BLaER1 (cell line): ENCODE measurements at regions not wholly inside any gene's neighbourhood (a gene's known extent, or its start where the extent isn't known, plus 50 kb on each side); places are given as distances from the start of the nearest gene placed in this dataset.

ENCODE experiments used
- H3K27ac ChIP-seq: shearing (Covaris generic); formaldehyde crosslinking; 2 replicates; pipeline ENCODE4 v1.8.1; 2022
- H3K27me3 ChIP-seq: shearing (Covaris generic); formaldehyde crosslinking; 2 replicates; pipeline ENCODE4 v1.8.1; 2022
- H3K36me3 ChIP-seq: shearing (Covaris generic); formaldehyde crosslinking; 2 replicates; pipeline ENCODE4 v1.8.1; 2022
- H3K4me1 ChIP-seq: shearing (Covaris generic); formaldehyde crosslinking; 2 replicates; pipeline ENCODE4 v1.8.1; 2022
- H3K4me2 ChIP-seq: shearing (Covaris generic); formaldehyde crosslinking; 2 replicates; pipeline ENCODE4 v1.8.1; 2022
- H3K4me3 ChIP-seq: shearing (Covaris generic); formaldehyde crosslinking; 2 replicates; pipeline ENCODE4 v1.8.1; 2022
- H3K9ac ChIP-seq: shearing (Covaris generic); formaldehyde crosslinking; 2 replicates; pipeline ENCODE4 v1.8.1; 2022
- H3K9me3 ChIP-seq: shearing (Covaris generic); formaldehyde crosslinking; 2 replicates; pipeline ENCODE4 v1.8.1; 2022
- H4K20me1 ChIP-seq: shearing (Covaris generic); formaldehyde crosslinking; 2 replicates; pipeline ENCODE4 v1.8.1; 2022
- Cebpa-rat ChIP-seq: shearing (Covaris generic); IDR thresholded peaks from 2 replicates; pipeline ENCODE4 v1.8.1; 2022

DNA sequence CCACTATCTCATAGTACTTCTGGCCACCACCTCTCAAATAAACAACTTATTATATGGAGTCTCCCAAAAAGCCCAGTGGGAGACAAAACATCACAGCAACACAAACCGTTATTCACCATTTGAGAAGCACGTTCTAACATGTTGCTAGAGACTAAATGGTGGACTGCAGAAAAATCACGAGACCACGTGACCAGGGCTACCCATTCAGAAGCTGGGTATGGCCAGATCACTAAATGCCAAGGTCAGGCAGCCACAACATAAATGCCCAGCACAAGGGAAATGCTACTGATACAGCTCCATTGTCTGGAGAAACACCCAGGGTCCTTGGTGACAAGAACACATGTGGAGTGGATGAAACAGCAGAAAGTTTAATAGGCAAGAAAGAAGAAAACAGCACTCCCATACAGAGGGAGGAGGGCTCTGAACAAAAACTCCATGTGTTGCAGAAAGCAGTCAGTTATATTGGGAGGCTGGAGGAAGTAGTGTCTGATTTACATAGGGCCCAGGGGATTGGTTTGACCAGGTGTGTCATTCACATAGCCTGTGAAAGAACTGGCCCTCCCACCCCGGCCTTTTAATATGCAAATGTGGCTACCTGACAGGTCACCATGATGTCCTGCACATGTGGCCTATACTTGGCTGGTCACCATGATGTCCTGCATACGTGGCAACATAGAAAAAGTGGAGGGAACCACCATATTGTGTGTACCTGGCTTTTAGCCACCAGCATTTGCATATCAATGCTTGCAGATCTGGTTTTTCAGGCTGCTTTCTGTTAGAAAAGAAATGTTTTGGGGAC, 97.2 kb downstream of the TRIM36 start:
- H3K4me3 ChIP-seq = no peak overlapping the region
- no peaks in the 10 kb centered on the region for H3K9me3 ChIP-seq
- TF ChIP-seq Cebpa-rat = no peak
- H3K27me3 ChIP-seq = no peaks in the 10 kb centered on the region
- H3K4me2 ChIP-seq = no peak overlapping the region; the same call in 1 of the 2 replicates
- H4K20me1 ChIP-seq = no peaks in the 10 kb centered on the region
- H3K9ac ChIP-seq = no peak overlapping the region
- H3K36me3 ChIP-seq = no peaks in the 10 kb centered on the region
- H3K27ac ChIP-seq = no peak overlapping the region
- no peaks in the 10 kb centered on the region; the same call in 1 of the 2 replicates for H3K4me1 ChIP-seq

DNA sequence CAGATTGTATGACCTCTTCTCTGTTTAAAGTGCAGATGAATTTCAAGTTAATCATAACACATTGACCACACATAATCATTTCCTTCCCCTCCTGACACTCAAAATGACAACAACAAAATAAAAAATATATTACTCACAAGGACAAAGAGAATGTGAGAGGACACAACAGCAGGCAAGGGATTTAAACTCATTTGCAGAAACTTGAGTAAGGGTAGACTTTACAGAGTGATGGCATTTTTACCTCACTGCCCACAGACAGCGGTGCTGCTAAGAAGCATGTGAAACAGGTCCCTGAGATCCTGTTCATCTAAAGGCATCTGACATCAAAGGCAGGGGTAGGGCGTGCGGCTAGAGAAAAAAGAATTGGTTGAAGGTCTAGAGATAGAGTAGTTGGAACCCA, 99.0 kb downstream of the TRIM36 start:
- H3K36me3 ChIP-seq = no peaks in the 10 kb centered on the region
- H3K9me3 ChIP-seq = no peaks in the 10 kb centered on the region
- no peak overlapping the region for H3K9ac ChIP-seq
- no peak overlapping the region for H3K27ac ChIP-seq
- H4K20me1 ChIP-seq = no peaks in the 10 kb centered on the region
- H3K27me3 ChIP-seq = no peaks in the 10 kb centered on the region
- no peaks in the 10 kb centered on the region; the same call in 1 of the 2 replicates for H3K4me1 ChIP-seq
- TF ChIP-seq Cebpa-rat = no peak
- no peak overlapping the region for H3K4me3 ChIP-seq
- no peak overlapping the region for H3K4me2 ChIP-seq

DNA sequence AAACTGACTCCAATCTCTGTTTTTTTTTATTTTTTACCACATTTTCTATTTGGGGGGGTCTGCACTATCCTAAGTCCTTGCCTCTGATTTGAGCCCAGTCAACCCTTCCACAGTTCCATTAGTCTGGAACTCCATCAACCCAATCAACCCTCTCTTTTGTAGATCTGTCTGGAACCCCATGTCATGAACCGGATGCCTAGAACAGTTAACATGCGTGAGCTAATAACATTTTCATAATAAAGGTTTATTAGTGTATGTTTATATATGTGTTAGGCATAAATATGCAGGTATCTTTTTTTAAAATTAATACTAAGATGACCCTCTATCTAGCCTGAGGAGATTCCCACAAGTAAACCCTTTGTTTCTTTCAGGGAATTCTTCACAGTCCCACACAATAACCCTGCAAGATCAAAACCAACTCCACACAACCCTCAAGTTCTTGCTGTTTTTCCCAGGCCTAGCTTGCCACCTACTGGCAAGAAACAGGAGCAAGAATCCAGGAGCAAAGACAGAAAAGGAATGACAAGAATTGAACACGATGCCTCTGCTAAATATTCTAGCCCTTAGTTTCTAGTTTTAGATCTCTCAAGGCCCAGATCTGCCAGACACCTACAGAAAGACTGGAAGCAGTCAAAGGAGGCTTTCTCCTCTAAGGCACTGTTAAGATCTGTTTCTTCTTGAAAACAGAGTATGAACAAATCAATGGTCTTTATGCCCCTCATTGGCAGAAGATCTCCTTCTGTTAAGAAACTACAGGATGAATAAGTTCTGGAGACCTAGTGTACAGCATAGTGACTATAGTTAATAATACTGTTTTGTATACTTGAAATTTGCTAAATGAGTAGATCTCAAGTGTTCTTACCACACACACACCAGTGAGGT, 100.4 kb downstream of the TRIM36 start:
- no peaks in the 10 kb centered on the region for H4K20me1 ChIP-seq
- no peak for TF ChIP-seq Cebpa-rat
- H3K36me3 ChIP-seq = no peaks in the 10 kb centered on the region
- H3K4me1 ChIP-seq = no peaks in the 10 kb centered on the region; the same call in 1 of the 2 replicates
- H3K9ac ChIP-seq = no peak overlapping the region
- no peaks in the 10 kb centered on the region for H3K27me3 ChIP-seq
- H3K4me2 ChIP-seq = no peak overlapping the region
- H3K27ac ChIP-seq = no peak overlapping the region
- no peak overlapping the region for H3K4me3 ChIP-seq
- H3K9me3 ChIP-seq = no peaks in the 10 kb centered on the region

GRCh38 chr5:115068239-115069086, 101.2 kb downstream of the TRIM36 start:
- no peaks in the 10 kb centered on the region; the same call in 1 of the 2 replicates for H3K4me1 ChIP-seq
- H3K9ac ChIP-seq = no peak overlapping the region
- H3K27ac ChIP-seq = no peak overlapping the region
- H3K4me2 ChIP-seq = peak overlapping the region; percentile 30
- no peaks in the 10 kb centered on the region for H3K9me3 ChIP-seq
- no peaks in the 10 kb centered on the region for H3K36me3 ChIP-seq
- H4K20me1 ChIP-seq = no peaks in the 10 kb centered on the region
- H3K27me3 ChIP-seq = no peaks in the 10 kb centered on the region
- no peak overlapping the region for H3K4me3 ChIP-seq
- TF ChIP-seq Cebpa-rat = no peak

DNA sequence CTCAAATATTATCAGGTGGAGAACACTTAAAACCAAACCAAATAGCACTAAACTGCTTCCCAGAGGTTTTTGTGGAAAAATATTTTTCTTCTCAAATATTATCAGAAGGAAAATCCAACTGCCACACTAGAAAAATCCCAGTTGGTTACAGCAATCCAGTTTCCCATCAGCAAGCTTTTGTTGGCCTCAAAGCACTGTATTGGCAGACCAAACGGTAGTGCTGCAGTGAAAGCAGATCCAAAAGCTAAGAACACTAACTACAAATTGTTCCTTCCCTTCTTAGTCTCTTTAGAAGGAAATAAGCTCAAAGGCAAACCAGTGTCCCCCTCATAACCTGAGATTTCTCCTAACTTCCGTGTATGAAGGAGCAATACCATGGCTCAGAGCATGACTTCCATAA, 105.3 kb downstream of the TRIM36 start:
- Histone ChIP-seq H3K4me1 (no peaks in the 10 kb centered on the region), H3K4me2 (no peak overlapping the region), H3K9me3 (no peaks in the 10 kb centered on the region), H3K27ac (no peak overlapping the region), H3K4me3 (no peak overlapping the region), H3K36me3 (no peaks in the 10 kb centered on the region), H3K9ac (no peak overlapping the region), H4K20me1 (no peaks in the 10 kb centered on the region), H3K27me3 (no peaks in the 10 kb centered on the region)
- no peak for TF ChIP-seq Cebpa-rat

- no peak overlapping the region for H3K9ac ChIP-seq
- H3K27ac ChIP-seq = no peak overlapping the region
- no peak overlapping the region for H3K4me2 ChIP-seq
- H3K36me3 ChIP-seq = no peaks in the 10 kb centered on the region
- H4K20me1 ChIP-seq = no peaks in the 10 kb centered on the region
- no peaks in the 10 kb centered on the region for H3K27me3 ChIP-seq
- no peaks in the 10 kb centered on the region for H3K4me1 ChIP-seq
- TF ChIP-seq Cebpa-rat = no peak
- H3K9me3 ChIP-seq = no peaks in the 10 kb centered on the region; the same call in 1 of the 2 replicates
- H3K4me3 ChIP-seq = no peak overlapping the region
These were observed 115.2 kb downstream of the TRIM36 start for GRCh38 chr5:115054387-115054951.

GRCh38 chr5:115052948-115053347, 116.8 kb downstream of the TRIM36 start:
- Histone ChIP-seq H3K9me3 (no peaks in the 10 kb centered on the region; the same call in 1 of the 2 replicates), H3K36me3 (no peaks in the 10 kb centered on the region), H3K4me1 (no peaks in the 10 kb centered on the region), H3K27me3 (no peaks in the 10 kb centered on the region), H4K20me1 (no peaks in the 10 kb centered on the region), H3K4me2 (no peak overlapping the region), H3K27ac (no peak overlapping the region), H3K4me3 (no peak overlapping the region), H3K9ac (no peak overlapping the region)
- TF ChIP-seq Cebpa-rat = no peak

- Histone ChIP-seq H3K27me3 (no peaks in the 10 kb centered on the region), H3K36me3 (no peaks in the 10 kb centered on the region), H3K9me3 (no peaks in the 10 kb centered on the region; the same call in 1 of the 2 replicates), H3K4me2 (no peak overlapping the region), H4K20me1 (no peaks in the 10 kb centered on the region), H3K4me3 (no peak overlapping the region), H3K4me1 (no peaks in the 10 kb centered on the region), H3K9ac (no peak overlapping the region), H3K27ac (no peak overlapping the region)
- TF ChIP-seq Cebpa-rat = no peak
These were observed 118.8 kb downstream of the TRIM36 start for GRCh38 chr5:115050866-115051265.

GRCh38 chr5:115033861-115034260, 135.8 kb downstream of the TRIM36 start:
- H3K4me3 ChIP-seq = no peak overlapping the region
- H3K9ac ChIP-seq = no peak overlapping the region
- H3K27ac ChIP-seq = no peak overlapping the region
- H3K4me2 ChIP-seq = no peak overlapping the region
- H4K20me1 ChIP-seq = no peaks in the 10 kb centered on the region
- TF ChIP-seq Cebpa-rat = no peak
- H3K27me3 ChIP-seq = no peaks in the 10 kb centered on the region
- no peaks in the 10 kb centered on the region for H3K4me1 ChIP-seq
- H3K9me3 ChIP-seq = peaks cover 33% of the 10 kb centered on the region
- no peaks in the 10 kb centered on the region for H3K36me3 ChIP-seq
